Spinal cord (tissue), 9 donors: ENCODE measurements at regions not wholly inside any gene's neighbourhood (a gene's known extent, or its start where the extent isn't known, plus 50 kb on each side); places are given as distances from the start of the nearest gene placed in this dataset.

Experiments used
- DNase-seq, 6 donors: peaks; one replicate each; pipeline versions ENCODE4 v3.0.0 to v3.0.0-alpha.2; 2013 to 2015; ENCODE audit warnings: low spot score in 6 of 6, low read depth in 4 of 6
- H3K27ac ChIP-seq: one replicate; pipeline ENCODE4 v1.5.1; 2013; ENCODE audit warnings: low read depth, low read length, control low read depth
- H3K27me3 ChIP-seq: one replicate; pipeline ENCODE4 v1.6.1; 2013; ENCODE audit warnings: low read length; ENCODE audit not compliant: control insufficient read depth, insufficient read depth
- H3K36me3 ChIP-seq: one replicate; pipeline ENCODE4 v1.6.1; 2013; ENCODE audit warnings: low read length; ENCODE audit not compliant: control insufficient read depth, insufficient read depth
- H3K4me1 ChIP-seq: one replicate; pipeline ENCODE4 v1.6.1; 2013; ENCODE audit warnings: low read length; ENCODE audit not compliant: control insufficient read depth, insufficient read depth
- H3K4me3 ChIP-seq: one replicate; pipeline ENCODE4 v1.5.1; 2013; ENCODE audit warnings: low read depth, low read length, control low read depth
- H3K9me3 ChIP-seq: one replicate; pipeline ENCODE4 v1.6.1; 2013; ENCODE audit warnings: low read length; ENCODE audit not compliant: control insufficient read depth, insufficient read depth
- WGBS: methylation state at CpG from one replicate; pipeline ENCODE4 v1.1.5; 2013; ENCODE audit warnings: missing lambda C conversion rate; ENCODE audit not compliant: insufficient coverage; 5-methylcytosine and 5-hydroxymethylcytosine counted together
- donor health status: healthy.

GRCh38 chr2:34179511-34179910 lies 580.4 kb upstream of the FAM98A start:
- no peak overlapping the region for H3K27ac ChIP-seq
- WGBS = 20% methylated on average over 1 of the region's 3 CpGs
- no peak overlapping the region for H3K4me3 ChIP-seq
- peak in 1 of 6 donors; percentile 11 for DNase-seq
- no peaks in the 10 kb centered on the region for H3K27me3 ChIP-seq
- H3K36me3 ChIP-seq = no peaks in the 10 kb centered on the region
- H3K4me1 ChIP-seq = no peaks in the 10 kb centered on the region
- H3K9me3 ChIP-seq = peaks cover 4% of the 10 kb centered on the region

DNA sequence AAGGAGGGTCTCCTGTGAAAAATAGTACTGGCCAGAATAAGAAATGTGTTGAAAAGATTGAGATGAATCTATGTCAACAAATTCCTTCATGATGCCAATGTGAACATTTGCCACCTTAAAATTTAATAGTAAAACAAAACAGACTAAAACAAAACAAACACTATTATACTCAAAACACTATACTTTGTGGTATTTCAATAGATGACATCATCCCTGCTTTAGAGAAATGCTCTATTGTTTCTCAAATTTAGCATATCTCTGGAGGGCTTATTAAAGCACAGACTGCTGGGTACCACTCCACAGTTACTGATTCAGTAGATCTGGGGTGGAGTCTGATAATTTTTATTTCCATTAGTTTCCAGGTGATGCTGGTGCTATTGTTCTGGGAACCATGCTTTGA lies 579.4 kb upstream of the FAM98A start:
- no peaks in the 10 kb centered on the region for H3K36me3 ChIP-seq
- H3K4me3 ChIP-seq = no peak overlapping the region
- DNase-seq = no peak
- no peaks in the 10 kb centered on the region for H3K4me1 ChIP-seq
- no peaks in the 10 kb centered on the region for H3K27me3 ChIP-seq
- peaks cover 4% of the 10 kb centered on the region for H3K9me3 ChIP-seq
- no peak overlapping the region for H3K27ac ChIP-seq

GRCh38 chr2:34176693-34177092 lies 577.6 kb upstream of the FAM98A start:
- no peaks in the 10 kb centered on the region for H3K4me1 ChIP-seq
- no peak overlapping the region for H3K27ac ChIP-seq
- H3K4me3 ChIP-seq = no peak overlapping the region
- peaks cover 4% of the 10 kb centered on the region for H3K9me3 ChIP-seq
- no peak for DNase-seq
- H3K36me3 ChIP-seq = no peaks in the 10 kb centered on the region
- no peaks in the 10 kb centered on the region for H3K27me3 ChIP-seq

- H3K9me3 ChIP-seq = no peaks in the 10 kb centered on the region
- WGBS = no CpG with 5 or more reads among the region's 2 CpGs
- DNase-seq = peak in 2 of 6 donors; percentile 33 to 70
Observed at GRCh38 chr2:34174506-34174905, 575.4 kb upstream of the FAM98A start.

DNA sequence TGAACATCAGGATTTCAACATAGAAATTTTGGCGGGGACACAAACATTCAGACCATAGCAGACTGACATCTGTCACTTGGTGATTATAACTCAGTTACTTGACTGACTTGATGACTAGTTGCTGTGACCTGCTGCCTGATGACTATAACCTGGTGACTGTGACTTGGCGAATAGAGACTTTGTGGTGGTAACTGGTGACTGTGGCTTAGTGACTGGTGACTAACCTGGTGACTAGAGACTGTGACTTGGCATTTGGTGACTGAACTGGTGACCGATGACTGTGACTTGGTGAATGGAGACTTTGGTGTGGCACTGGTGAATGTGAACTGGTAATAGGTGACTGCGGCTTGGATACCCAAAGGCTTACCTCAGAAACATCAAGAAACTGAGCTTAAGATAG lies 563.1 kb upstream of the FAM98A start:
- H3K27ac ChIP-seq = no peak overlapping the region
- 94% methylated on average over 3 of the region's 4 CpGs for WGBS
- H3K4me3 ChIP-seq = no peak overlapping the region
- H3K27me3 ChIP-seq = no peaks in the 10 kb centered on the region
- H3K9me3 ChIP-seq = no peaks in the 10 kb centered on the region
- H3K36me3 ChIP-seq = no peaks in the 10 kb centered on the region
- DNase-seq = no peak
- no peaks in the 10 kb centered on the region for H3K4me1 ChIP-seq

More at GRCh38 chr2:34174506-34174905, 575.4 kb upstream of the FAM98A start:
- no peaks in the 10 kb centered on the region for H3K36me3 ChIP-seq
- no peaks in the 10 kb centered on the region for H3K4me1 ChIP-seq
- H3K4me3 ChIP-seq = no peak overlapping the region
- no peak overlapping the region for H3K27ac ChIP-seq
- H3K27me3 ChIP-seq = no peaks in the 10 kb centered on the region

GRCh38 chr2:34161549-34161948 lies 562.5 kb upstream of the FAM98A start:
- Histone ChIP-seq H3K4me1 (no peaks in the 10 kb centered on the region), H3K9me3 (no peaks in the 10 kb centered on the region), H3K36me3 (no peaks in the 10 kb centered on the region), H3K27ac (no peak overlapping the region), H3K4me3 (no peak overlapping the region), H3K27me3 (no peaks in the 10 kb centered on the region)
- no peak for DNase-seq
- WGBS = no CpG with 5 or more reads among the region's 3 CpGs

GRCh38 chr2:34159901-34160300 lies 560.8 kb upstream of the FAM98A start:
- H3K9me3 ChIP-seq = no peaks in the 10 kb centered on the region
- H3K4me3 ChIP-seq = no peak overlapping the region
- no peaks in the 10 kb centered on the region for H3K27me3 ChIP-seq
- H3K4me1 ChIP-seq = no peaks in the 10 kb centered on the region
- DNase-seq = peak in 1 of 6 donors; percentile 55
- WGBS = no CpG with 5 or more reads among the region's 2 CpGs
- no peak overlapping the region for H3K27ac ChIP-seq
- H3K36me3 ChIP-seq = no peaks in the 10 kb centered on the region

GRCh38 chr2:34153484-34153883 lies 554.4 kb upstream of the FAM98A start:
- no CpG with 5 or more reads among the region's 1 CpG for WGBS
- Histone ChIP-seq H3K27ac (no peak overlapping the region), H3K4me3 (no peak overlapping the region), H3K4me1 (no peaks in the 10 kb centered on the region), H3K36me3 (no peaks in the 10 kb centered on the region), H3K27me3 (no peaks in the 10 kb centered on the region), H3K9me3 (no peaks in the 10 kb centered on the region)
- no peak for DNase-seq

DNA sequence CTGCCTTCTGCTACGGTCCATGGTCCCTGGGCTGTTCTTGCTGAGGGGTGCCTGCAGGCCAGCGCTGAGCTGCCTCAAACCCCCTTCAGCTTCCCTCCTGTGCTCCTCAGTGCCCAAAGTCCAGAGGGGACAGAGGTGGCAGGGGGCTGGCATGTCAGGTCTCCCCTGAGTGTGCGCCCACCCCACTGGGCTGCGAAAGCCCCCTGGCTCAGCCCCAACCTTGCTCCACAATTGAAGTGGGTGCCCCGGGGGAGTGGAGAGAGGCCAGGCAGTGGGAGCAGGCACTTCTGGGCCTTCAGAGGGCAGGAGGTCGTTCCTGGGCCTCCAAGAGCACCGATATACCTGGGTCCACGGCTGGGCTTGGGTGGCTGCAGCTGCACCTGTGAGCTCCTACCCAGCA lies 548.7 kb upstream of the FAM98A start:
- no peaks in the 10 kb centered on the region for H3K36me3 ChIP-seq
- DNase-seq = no peak
- H3K4me1 ChIP-seq = no peaks in the 10 kb centered on the region
- no peaks in the 10 kb centered on the region for H3K27me3 ChIP-seq
- no peak overlapping the region for H3K4me3 ChIP-seq
- no peaks in the 10 kb centered on the region for H3K9me3 ChIP-seq
- no peak overlapping the region for H3K27ac ChIP-seq
- whole genome bisulfite sequencing = 94% methylated on average over 8 of the region's 8 CpGs

- no CpG with 5 or more reads among the region's 1 CpG for WGBS
- Histone ChIP-seq H3K4me3 (no peak overlapping the region), H3K27ac (no peak overlapping the region)
Observed at GRCh38 chr2:34143149-34143548, 544.0 kb upstream of the FAM98A start.

More at GRCh38 chr2:34143149-34143548, 544.0 kb upstream of the FAM98A start:
- Histone ChIP-seq H3K27me3 (no peaks in the 10 kb centered on the region), H3K36me3 (no peaks in the 10 kb centered on the region), H3K4me1 (no peaks in the 10 kb centered on the region), H3K9me3 (no peaks in the 10 kb centered on the region)
- DNase-seq = peak in 3 of 6 donors; percentile 2 to 39 (median 35)
